LNCaP clone FGC (cell line): ENCODE measurements at regions not wholly inside any gene's neighbourhood (a gene's known extent, or its start where the extent isn't known, plus 50 kb on each side); places are given as distances from the start of the nearest gene placed in this dataset.
"Not testable (repeated sequence)": the region's sequence is repeated elsewhere in the genome, so short reads cannot be mapped to it uniquely, and the experiment has no call there.

Experiments
- DNase-seq: peaks from one replicate; pipeline ENCODE4 v3.0.0-alpha.2; 2011; ENCODE audit warnings: low read depth
- H3K4me3 ChIP-seq: 2 replicates; pipeline ENCODE4 v1.5.1; 2011; ENCODE audit warnings: mild to moderate bottlenecking, low read depth, low read length, control low read depth
- CTCF ChIP-seq: IDR thresholded peaks from 2 replicates; pipeline ENCODE4 v1.5.1; 2012; ENCODE audit warnings: mild to moderate bottlenecking; ENCODE audit not compliant: control insufficient read depth, insufficient read depth; ENCODE audit errors: extremely low read depth

GRCh38 chr22:23495614-23496444 lies 84.3 kb downstream of the IGLL1 start:
- DNase-seq: no peak
- H3K4me3 ChIP-seq: no peak overlapping the region
- no peak for TF ChIP-seq CTCF

- DNase-seq: no peak
- H3K4me3 ChIP-seq: no peak overlapping the region
- TF ChIP-seq CTCF: no peak
Measured at GRCh38 chr22:23494930-23495266, 85.2 kb downstream of the IGLL1 start.

GRCh38 chr22:23485490-23485889 lies 94.6 kb downstream of the IGLL1 start:
- H3K4me3 ChIP-seq: no peak overlapping the region
- TF ChIP-seq CTCF: no peak
- DNase-seq: no peak

- no peak for TF ChIP-seq CTCF
- H3K4me3 ChIP-seq: no peak overlapping the region
- no peak for DNase-seq
Measured at GRCh38 chr22:23484651-23485050, 95.4 kb downstream of the IGLL1 start.

- no peak for TF ChIP-seq CTCF
- no peak for DNase-seq
- H3K4me3 ChIP-seq: no peak overlapping the region
Measured at GRCh38 chr22:23481369-23481768, 98.7 kb downstream of the IGLL1 start.

GRCh38 chr22:23478175-23478574 lies 101.9 kb downstream of the IGLL1 start:
- no peak overlapping the region for H3K4me3 ChIP-seq
- no peak for TF ChIP-seq CTCF
- DNase-seq: no peak

GRCh38 chr22:23474531-23474930 lies 105.6 kb downstream of the IGLL1 start:
- not testable (repeated sequence) for H3K4me3 ChIP-seq

GRCh38 chr22:23473901-23474300 lies 106.2 kb downstream of the IGLL1 start:
- H3K4me3 ChIP-seq: no peak overlapping the region
- no peak for TF ChIP-seq CTCF

More at GRCh38 chr22:23474531-23474930, 105.6 kb downstream of the IGLL1 start:
- DNase-seq: not testable (repeated sequence)

GRCh38 chr22:23472376-23472775 lies 107.7 kb downstream of the IGLL1 start:
- DNase-seq, H3K4me3 ChIP-seq: not testable (repeated sequence)

More at GRCh38 chr22:23473901-23474300, 106.2 kb downstream of the IGLL1 start:
- no peak for DNase-seq
